ENCODE measurements at regions not wholly inside any gene's neighbourhood (a gene's known extent, or its start where the extent isn't known, plus 50 kb on each side); places are given as distances from the start of the nearest gene placed in this dataset.

DNA sequence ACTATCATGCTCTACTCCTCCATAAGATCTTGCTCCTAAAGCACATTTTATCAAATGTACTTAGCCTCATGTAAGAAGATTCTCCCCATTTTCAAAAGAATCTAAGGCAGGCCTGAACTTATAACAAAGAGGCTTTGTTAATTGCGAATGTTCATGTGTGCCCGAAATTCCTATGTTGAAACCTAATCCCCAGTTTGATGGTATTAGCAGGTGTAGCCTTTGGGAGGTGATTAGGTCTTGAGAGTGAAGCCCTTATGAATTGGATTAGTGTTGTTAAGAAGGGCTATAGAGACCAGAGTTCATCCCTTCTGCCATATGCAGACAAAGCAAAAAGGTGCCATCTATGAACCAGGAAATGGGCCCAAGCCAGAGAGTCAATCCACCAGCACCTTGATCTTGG is 234.5 kb downstream of the PAX3 start:
- ChIA-PET RAD21 (ENCODE audit: low non-redundant PET in 1 of 2, low total read pairs in 2 of 2, uncharacterized antibody in 2 of 2, unreplicated experiment in 2 of 2) (no interaction called here), POLR2A (no interaction called here), CTCF (no interaction called here)
- no peak for DNase-seq (ENCODE audit: low read depth, low spot score)
- H2AFZ ChIP-seq (ENCODE audit: low read depth, low read length, poor library complexity, severe bottlenecking) = no peak overlapping the region
- H3K9me3 ChIP-seq (ENCODE audit: control insufficient read depth in 1 of 2, insufficient read depth in 1 of 2, low read depth in 1 of 2, low read length in 2 of 2) = no peaks in the 10 kb centered on the region
- H3K4me2 ChIP-seq (ENCODE audit: low read length) = no peak overlapping the region
- H3K27me3 ChIP-seq (ENCODE audit: insufficient read depth, low read length) = peaks cover 18% of the 10 kb centered on the region
- no peaks in the 10 kb centered on the region for H3K79me2 ChIP-seq (ENCODE audit: insufficient read depth, low read length)
- TF ChIP-seq POLR2A (IDR thresholded peaks at IDR 0.05; ENCODE audit: borderline replicate concordance, extremely low read depth, insufficient read depth, insufficient read length) (no peak), YY1 (IDR thresholded peaks at IDR 0.05; ENCODE audit: extremely low read depth, insufficient replicate concordance, low read depth, low read length) (no peak), FOSL1 (IDR thresholded peaks at IDR 0.05; ENCODE audit: low read depth) (no peak), POLR2AphosphoS5 (IDR thresholded peaks at IDR 0.05; ENCODE audit: low read depth, low read length) (no peak), EZH2 (IDR thresholded peaks at IDR 0.05) (no peak), ZFX (IDR thresholded peaks at IDR 0.05) (no peak), ZNF274 (IDR thresholded peaks at IDR 0.05; ENCODE audit: low read depth, low read length) (no peak), EGR1 (IDR thresholded peaks at IDR 0.05; ENCODE audit: low read depth) (no peak), JUND (IDR thresholded peaks at IDR 0.05) (no peak), RAD21 (IDR thresholded peaks at IDR 0.05; ENCODE audit: low read depth) (no peak), SIN3A (IDR thresholded peaks at IDR 0.05; ENCODE audit: low read depth) (no peak), TCF7L2 (IDR thresholded peaks at IDR 0.05; ENCODE audit: borderline replicate concordance, extremely low read depth, insufficient read depth, insufficient read length) (no peak), CEBPB (IDR thresholded peaks at IDR 0.05; ENCODE audit: low read depth) (no peak), SRF (IDR thresholded peaks at IDR 0.05; ENCODE audit: low read depth) (no peak)
- TF ChIP-seq, protein P1, sequence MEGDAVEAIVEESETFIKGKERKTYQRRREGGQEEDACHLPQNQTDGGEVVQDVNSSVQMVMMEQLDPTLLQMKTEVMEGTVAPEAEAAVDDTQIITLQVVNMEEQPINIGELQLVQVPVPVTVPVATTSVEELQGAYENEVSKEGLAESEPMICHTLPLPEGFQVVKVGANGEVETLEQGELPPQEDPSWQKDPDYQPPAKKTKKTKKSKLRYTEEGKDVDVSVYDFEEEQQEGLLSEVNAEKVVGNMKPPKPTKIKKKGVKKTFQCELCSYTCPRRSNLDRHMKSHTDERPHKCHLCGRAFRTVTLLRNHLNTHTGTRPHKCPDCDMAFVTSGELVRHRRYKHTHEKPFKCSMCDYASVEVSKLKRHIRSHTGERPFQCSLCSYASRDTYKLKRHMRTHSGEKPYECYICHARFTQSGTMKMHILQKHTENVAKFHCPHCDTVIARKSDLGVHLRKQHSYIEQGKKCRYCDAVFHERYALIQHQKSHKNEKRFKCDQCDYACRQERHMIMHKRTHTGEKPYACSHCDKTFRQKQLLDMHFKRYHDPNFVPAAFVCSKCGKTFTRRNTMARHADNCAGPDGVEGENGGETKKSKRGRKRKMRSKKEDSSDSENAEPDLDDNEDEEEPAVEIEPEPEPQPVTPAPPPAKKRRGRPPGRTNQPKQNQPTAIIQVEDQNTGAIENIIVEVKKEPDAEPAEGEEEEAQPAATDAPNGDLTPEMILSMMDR (IDR thresholded peaks at IDR 0.05 in 2 of 3, conservative IDR thresholded peaks at IDR 0.05 in 1 of 3; ENCODE audit: borderline replicate concordance in 1 of 3, insufficient read depth in 1 of 3, low read depth in 2 of 3, low read length in 2 of 3) = no peak
- TF ChIP-seq, protein P2, sequence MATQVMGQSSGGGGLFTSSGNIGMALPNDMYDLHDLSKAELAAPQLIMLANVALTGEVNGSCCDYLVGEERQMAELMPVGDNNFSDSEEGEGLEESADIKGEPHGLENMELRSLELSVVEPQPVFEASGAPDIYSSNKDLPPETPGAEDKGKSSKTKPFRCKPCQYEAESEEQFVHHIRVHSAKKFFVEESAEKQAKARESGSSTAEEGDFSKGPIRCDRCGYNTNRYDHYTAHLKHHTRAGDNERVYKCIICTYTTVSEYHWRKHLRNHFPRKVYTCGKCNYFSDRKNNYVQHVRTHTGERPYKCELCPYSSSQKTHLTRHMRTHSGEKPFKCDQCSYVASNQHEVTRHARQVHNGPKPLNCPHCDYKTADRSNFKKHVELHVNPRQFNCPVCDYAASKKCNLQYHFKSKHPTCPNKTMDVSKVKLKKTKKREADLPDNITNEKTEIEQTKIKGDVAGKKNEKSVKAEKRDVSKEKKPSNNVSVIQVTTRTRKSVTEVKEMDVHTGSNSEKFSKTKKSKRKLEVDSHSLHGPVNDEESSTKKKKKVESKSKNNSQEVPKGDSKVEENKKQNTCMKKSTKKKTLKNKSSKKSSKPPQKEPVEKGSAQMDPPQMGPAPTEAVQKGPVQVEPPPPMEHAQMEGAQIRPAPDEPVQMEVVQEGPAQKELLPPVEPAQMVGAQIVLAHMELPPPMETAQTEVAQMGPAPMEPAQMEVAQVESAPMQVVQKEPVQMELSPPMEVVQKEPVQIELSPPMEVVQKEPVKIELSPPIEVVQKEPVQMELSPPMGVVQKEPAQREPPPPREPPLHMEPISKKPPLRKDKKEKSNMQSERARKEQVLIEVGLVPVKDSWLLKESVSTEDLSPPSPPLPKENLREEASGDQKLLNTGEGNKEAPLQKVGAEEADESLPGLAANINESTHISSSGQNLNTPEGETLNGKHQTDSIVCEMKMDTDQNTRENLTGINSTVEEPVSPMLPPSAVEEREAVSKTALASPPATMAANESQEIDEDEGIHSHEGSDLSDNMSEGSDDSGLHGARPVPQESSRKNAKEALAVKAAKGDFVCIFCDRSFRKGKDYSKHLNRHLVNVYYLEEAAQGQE (IDR thresholded peaks at IDR 0.05; ENCODE audit: low read depth) = no peak
- TF ChIP-seq, protein P3, sequence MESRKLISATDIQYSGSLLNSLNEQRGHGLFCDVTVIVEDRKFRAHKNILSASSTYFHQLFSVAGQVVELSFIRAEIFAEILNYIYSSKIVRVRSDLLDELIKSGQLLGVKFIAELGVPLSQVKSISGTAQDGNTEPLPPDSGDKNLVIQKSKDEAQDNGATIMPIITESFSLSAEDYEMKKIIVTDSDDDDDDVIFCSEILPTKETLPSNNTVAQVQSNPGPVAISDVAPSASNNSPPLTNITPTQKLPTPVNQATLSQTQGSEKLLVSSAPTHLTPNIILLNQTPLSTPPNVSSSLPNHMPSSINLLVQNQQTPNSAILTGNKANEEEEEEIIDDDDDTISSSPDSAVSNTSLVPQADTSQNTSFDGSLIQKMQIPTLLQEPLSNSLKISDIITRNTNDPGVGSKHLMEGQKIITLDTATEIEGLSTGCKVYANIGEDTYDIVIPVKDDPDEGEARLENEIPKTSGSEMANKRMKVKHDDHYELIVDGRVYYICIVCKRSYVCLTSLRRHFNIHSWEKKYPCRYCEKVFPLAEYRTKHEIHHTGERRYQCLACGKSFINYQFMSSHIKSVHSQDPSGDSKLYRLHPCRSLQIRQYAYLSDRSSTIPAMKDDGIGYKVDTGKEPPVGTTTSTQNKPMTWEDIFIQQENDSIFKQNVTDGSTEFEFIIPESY (IDR thresholded peaks at IDR 0.05; ENCODE audit: extremely low read depth, insufficient replicate concordance, low read length) = no peak
- intact Hi-C loops (cut with micrococcal nuclease) = no loop called here
- no peak overlapping the region for H3K27ac ChIP-seq (ENCODE audit: low read depth, low read length)
- BruUV-seq (replicated peaks) = no TSS peak
- H3K9me2 ChIP-seq (ENCODE audit: insufficient read depth) = no peaks in the 10 kb centered on the region
- no peak overlapping the region for H3K4me3 ChIP-seq (replicated peaks in 1 of 2; ENCODE audit: low read depth in 1 of 2, low read length in 2 of 2)
- no peak overlapping the region for H3K9ac ChIP-seq (ENCODE audit: low read length)
- no peaks in the 10 kb centered on the region for H3K36me3 ChIP-seq (ENCODE audit: control insufficient read depth in 1 of 2, insufficient read depth in 2 of 2, low read length in 2 of 2)
- H4K20me1 ChIP-seq (ENCODE audit: insufficient read depth) = no peaks in the 10 kb centered on the region
- ATAC-seq = no peak
- no peaks in the 10 kb centered on the region for H3K4me1 ChIP-seq (ENCODE audit: control insufficient read depth in 1 of 2, insufficient read depth in 2 of 2, low read length in 2 of 2)

Data from HCT116 (cell line).